Activated B cell treated with CpG ODN at 0.5 μM for 24 hours (primary cell): ENCODE measurements at regions not wholly inside any gene's neighbourhood (a gene's known extent, or its start where the extent isn't known, plus 50 kb on each side); places are given as distances from the start of the nearest gene placed in this dataset.

Source experiments
- ATAC-seq: fragments of 200-7000 bp; cut with Tn5 transposase; one replicate; pipeline ENCODE4 v1.10.0; 2021; ENCODE audit warnings: low read depth, mild to moderate bottlenecking, moderate library complexity
- CTCF ChIA-PET: fragments of 350-600 bp; sonication (Branson Sonifier 250); formaldehyde crosslinking; loops from one replicate; lab custom pipeline; 2021; ENCODE audit warnings: antibody characterized with exemption; lab: Charles Lee
- POLR2A ChIA-PET: fragments of 350-600 bp; sonication (Branson Sonifier 250); formaldehyde crosslinking; loops from one replicate; lab custom pipeline; 2021; ENCODE audit warnings: antibody characterized with exemption; lab: Charles Lee
- DNase-seq: peaks from one replicate; pipeline ENCODE4 v3.0.0; 2022
- H3K27ac Mint-ChIP-seq: one replicate; pipeline ENCODE4 v1.8.0; 2020; ENCODE audit warnings: mixed read lengths
- H3K27me3 Mint-ChIP-seq: one replicate; pipeline ENCODE4 v1.8.0; 2021; ENCODE audit warnings: mixed read lengths
- H3K36me3 Mint-ChIP-seq: one replicate; pipeline ENCODE4 v1.8.0; 2021; ENCODE audit warnings: low read depth, mixed read lengths
- H3K4me1 Mint-ChIP-seq: one replicate; pipeline ENCODE4 v1.8.0; 2021; ENCODE audit warnings: mixed read lengths
- H3K4me3 Mint-ChIP-seq: one replicate; pipeline ENCODE4 v1.8.0; 2020; ENCODE audit warnings: mild to moderate bottlenecking, mixed read lengths
- H3K9me3 Mint-ChIP-seq: one replicate; pipeline ENCODE4 v1.8.0; 2020; ENCODE audit warnings: mixed read lengths
- intact Hi-C: fragments of 100-400 bp; cut with micrococcal nuclease; formaldehyde crosslinking; loops from one replicate; pipeline ENCODE4 v1.15.1; 2024
- TF ChIP-seq, protein P1 (sequence below): fragments of 200-600 bp; IDR thresholded peaks from one replicate; pipeline ENCODE4 v1.8.0; 2022; ENCODE audit warnings: antibody characterized with exemption, mild to moderate bottlenecking

DNA sequence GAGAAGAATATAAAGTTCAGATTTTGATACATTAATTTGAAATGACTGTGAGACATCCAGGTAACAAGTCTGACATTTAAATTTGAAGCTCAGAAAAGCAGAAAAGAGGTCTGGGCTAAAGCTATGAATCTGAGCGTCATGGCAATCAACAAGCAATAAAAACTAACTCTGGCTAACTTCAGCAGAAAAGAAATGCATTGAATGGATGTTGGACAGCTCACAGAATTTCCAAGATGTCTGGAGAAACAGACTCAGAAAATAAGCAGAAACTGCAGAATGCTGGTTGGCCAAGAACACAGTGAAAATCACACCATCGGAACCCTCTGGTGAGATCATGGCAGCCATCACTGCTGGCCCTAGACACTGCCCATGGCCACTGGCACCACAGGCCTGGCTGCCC, 366.6 kb downstream of the METTL4 start:
- ChIA-PET POLR2A (no interaction called here), CTCF (no interaction called here)
- TF ChIP-seq, protein P1, sequence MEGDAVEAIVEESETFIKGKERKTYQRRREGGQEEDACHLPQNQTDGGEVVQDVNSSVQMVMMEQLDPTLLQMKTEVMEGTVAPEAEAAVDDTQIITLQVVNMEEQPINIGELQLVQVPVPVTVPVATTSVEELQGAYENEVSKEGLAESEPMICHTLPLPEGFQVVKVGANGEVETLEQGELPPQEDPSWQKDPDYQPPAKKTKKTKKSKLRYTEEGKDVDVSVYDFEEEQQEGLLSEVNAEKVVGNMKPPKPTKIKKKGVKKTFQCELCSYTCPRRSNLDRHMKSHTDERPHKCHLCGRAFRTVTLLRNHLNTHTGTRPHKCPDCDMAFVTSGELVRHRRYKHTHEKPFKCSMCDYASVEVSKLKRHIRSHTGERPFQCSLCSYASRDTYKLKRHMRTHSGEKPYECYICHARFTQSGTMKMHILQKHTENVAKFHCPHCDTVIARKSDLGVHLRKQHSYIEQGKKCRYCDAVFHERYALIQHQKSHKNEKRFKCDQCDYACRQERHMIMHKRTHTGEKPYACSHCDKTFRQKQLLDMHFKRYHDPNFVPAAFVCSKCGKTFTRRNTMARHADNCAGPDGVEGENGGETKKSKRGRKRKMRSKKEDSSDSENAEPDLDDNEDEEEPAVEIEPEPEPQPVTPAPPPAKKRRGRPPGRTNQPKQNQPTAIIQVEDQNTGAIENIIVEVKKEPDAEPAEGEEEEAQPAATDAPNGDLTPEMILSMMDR: no peak

DNA sequence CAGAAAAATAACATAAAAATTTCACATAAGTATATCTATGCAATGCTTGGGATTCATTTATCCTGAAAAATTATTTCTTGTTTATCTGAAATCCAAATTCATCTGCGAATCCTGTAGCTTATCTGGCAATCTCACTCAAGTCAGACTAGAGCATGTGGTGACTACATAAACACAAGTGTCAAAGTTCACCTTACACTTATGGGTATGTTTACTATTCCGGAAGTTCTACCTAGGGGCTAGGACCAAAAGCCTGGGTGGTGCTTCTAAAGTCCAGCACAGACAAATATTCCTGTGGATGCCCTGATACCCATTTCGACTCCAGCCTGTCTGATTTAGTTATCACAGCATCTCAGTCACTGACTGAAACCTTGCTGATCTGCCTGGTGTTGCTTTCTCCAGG, 364.0 kb downstream of the METTL4 start:
- Mint-ChIP-seq H3K27me3 (no peaks in the 10 kb centered on the region), H3K9me3 (peaks cover 3% of the 10 kb centered on the region), H3K4me1 (no peaks in the 10 kb centered on the region), H3K36me3 (no peaks in the 10 kb centered on the region), H3K27ac (no peak overlapping the region), H3K4me3 (no peak overlapping the region)
- TF ChIP-seq, protein P1: no peak
- intact Hi-C loops: no loop called here
- ChIA-PET POLR2A (no interaction called here), CTCF (no interaction called here)
- no peak for ATAC-seq
- no peak for DNase-seq

More for the DNA sequence above, 366.6 kb downstream of the METTL4 start:
- Mint-ChIP-seq H3K9me3 (peaks cover 3% of the 10 kb centered on the region), H3K4me1 (no peaks in the 10 kb centered on the region), H3K27ac (no peak overlapping the region), H3K4me3 (no peak overlapping the region), H3K36me3 (no peaks in the 10 kb centered on the region), H3K27me3 (no peaks in the 10 kb centered on the region)
- intact Hi-C loops: no loop called here
- ATAC-seq (no peak), DNase-seq (no peak)

DNA sequence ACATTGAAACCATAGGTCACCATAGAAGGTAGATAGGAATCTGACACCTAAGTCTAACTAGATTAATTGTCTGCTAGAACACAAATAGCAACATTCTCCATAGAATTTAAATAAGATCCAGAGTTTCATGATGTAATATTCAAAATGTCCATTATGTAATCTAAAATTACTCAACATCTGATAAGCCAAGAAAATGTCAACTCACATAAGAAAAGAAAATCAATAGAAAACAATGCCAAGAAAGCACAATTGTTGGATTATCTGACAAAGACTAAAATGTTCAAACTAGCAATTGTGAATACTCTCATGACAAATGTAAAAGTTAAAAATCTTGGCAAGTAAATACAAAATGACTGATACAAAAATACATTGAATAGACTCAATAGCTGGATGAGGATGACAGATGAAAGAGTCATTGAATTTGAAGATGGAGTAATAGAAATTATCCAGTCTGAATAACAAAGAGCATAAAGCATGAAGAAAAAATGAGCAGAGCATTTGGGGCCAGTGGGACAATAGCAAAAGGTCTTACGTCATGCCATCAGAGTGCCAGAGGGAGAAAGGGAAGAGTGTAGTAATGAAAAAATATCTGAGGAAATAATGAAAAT, 358.6 kb downstream of the METTL4 start:
- no peak overlapping the region for H3K27ac Mint-ChIP-seq
- TF ChIP-seq, protein P1: no peak
- H3K36me3 Mint-ChIP-seq: no peaks in the 10 kb centered on the region
- intact Hi-C loops: no loop called here
- H3K27me3 Mint-ChIP-seq: peaks cover 2% of the 10 kb centered on the region
- ChIA-PET POLR2A (no interaction called here), CTCF (no interaction called here)
- H3K4me3 Mint-ChIP-seq: no peak overlapping the region
- no peak for ATAC-seq
- DNase-seq: no peak
- peaks cover 13% of the 10 kb centered on the region for H3K9me3 Mint-ChIP-seq
- H3K4me1 Mint-ChIP-seq: no peaks in the 10 kb centered on the region

DNA sequence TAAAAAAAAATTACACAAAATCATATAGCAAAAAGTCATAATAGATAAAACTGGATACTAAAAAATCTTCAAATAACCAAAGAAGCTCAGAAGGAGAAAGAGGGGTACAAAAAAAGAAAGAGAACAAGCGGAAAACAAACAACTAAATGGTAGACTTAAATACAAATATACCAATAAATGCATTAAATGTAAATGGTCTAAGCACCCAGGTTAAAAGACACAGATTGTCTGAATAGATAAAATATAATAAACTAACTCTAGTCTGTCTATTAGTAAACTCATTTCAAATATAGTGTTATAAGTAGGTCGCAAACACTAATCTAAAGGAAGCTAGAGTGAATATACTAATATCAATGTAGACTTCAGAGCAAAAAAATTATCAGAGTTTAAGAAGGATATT, 357.4 kb downstream of the METTL4 start:
- Mint-ChIP-seq H3K4me1 (no peaks in the 10 kb centered on the region), H3K27ac (no peak overlapping the region), H3K27me3 (peaks cover 2% of the 10 kb centered on the region), H3K4me3 (no peak overlapping the region), H3K9me3 (peaks cover 13% of the 10 kb centered on the region), H3K36me3 (no peaks in the 10 kb centered on the region)
- no peak for ATAC-seq
- POLR2A ChIA-PET: no interaction called here
- intact Hi-C loops: no loop called here
- TF ChIP-seq, protein P1: no peak
- CTCF ChIA-PET: no interaction called here
- no peak for DNase-seq

DNA sequence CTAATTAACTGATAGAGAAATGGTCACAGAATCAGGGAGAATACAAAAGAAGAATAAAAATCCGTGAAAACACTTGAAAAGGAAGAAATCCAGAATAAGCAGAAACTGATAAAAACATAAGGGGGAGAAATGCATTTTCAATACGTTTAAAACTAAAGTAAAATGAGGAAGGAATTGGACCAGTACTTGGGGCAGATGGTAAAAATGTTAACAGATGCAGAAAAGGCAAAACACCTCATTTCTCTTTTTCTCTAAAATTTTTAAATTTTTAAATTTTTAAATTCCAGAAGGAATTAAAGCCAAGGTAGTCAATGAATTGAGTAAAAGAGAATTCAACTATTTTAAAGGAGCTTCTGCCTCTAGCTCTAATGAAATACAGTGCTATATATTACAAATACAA, 353.9 kb downstream of the METTL4 start:
- Mint-ChIP-seq H3K27me3 (peaks cover 6% of the 10 kb centered on the region), H3K36me3 (no peaks in the 10 kb centered on the region), H3K4me3 (no peak overlapping the region), H3K27ac (no peak overlapping the region), H3K9me3 (peaks cover 13% of the 10 kb centered on the region), H3K4me1 (no peaks in the 10 kb centered on the region)
- CTCF ChIA-PET: no interaction called here
- POLR2A ChIA-PET: no interaction called here
- DNase-seq (no peak), ATAC-seq (no peak)
- intact Hi-C loops: no loop called here
- TF ChIP-seq, protein P1: no peak
